ENCODE measurements at regions not wholly inside any gene's neighbourhood (a gene's known extent, or its start where the extent isn't known, plus 50 kb on each side); places are given as distances from the start of the nearest gene placed in this dataset.
"Not testable (repeated sequence)": the region's sequence is repeated elsewhere in the genome, so short reads cannot be mapped to it uniquely, and the experiment has no call there.

DNA sequence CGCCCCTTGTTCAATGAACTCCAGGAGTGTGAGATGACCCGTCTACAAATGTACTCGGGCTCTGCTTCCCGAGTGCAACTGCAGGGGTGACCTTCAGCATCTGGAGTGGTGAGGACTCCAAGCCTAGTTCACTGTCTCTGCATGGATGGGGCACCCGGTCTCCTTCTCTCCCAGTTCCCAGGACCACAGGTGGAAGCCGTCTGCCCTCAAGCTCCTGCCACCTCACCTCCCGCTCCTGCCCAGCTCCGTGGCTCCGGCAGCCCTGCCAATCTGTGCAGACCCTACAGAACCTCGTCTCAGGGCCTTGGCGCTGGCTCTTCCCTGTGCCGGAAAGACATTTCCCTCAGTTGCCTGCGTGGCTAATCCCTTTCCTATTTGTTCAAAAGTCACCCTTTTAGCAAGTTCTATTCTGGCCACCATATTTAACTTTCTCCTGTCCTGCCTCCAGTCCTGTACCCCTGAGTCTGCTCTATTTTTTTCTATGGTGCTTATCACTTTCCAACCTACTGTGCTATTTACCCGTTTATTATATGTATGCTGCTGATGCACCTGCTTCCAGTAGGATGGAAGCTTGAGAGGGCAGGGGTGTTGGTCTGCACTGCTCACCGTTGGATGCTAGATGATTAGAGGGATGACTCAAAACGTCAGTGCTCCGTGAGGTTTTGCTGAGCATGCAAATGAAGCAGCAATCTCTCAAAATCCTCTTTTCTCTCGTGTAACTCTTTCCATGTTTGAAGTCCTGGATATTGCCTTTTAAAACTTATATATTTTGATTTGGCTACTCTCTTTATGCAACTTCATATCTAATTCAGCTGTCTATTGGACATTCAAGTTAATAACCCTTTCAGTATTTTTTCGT, 641.4 kb downstream of the ACTR3B start:
- H3K36me3 Mint-ChIP-seq = no peaks in the 10 kb centered on the region
- no peaks in the 10 kb centered on the region for H3K4me1 Mint-ChIP-seq

DNA sequence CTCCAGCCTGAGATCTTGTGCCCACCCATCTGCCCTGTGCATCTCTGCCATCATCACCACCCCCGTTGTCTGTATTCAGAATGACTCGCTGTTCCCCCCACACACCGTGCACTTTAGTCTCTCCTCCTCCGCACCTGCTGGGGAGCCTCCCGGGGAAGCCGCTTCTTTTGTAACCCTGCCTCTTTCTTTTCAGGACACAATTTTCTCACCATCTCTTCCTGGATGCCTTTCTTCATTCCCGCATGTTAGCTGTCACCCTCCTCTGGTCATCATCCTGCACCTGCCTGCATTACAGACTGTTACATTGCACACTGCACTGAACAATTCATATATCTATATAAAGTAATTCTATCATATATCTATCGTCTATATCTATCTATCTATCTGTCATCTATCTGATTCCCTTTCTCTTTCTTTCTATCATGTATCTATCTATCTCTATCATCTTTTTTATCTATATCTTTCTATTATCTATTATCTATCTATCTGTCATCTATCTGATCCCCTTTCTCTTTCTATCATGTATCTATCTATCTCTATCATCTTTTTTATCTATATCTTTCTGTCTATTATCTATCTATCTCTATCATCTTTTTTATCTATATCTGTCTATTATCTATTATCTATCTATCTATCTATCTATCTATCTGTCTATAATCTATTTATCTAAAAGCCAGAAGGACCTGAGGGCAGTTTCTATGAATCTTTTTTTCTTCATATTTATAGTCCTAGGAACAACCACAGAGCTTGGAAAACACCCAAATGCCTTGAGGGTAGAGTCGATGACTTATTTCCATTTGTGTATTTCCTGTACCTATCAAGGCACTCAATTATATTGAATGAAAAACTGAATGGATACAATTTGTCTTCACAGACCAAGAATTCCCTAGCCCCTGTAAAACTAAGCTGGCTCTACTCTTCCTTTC, 642.5 kb downstream of the ACTR3B start:
- Mint-ChIP-seq H3K9me3 (ENCODE audit: low read depth) (peaks cover 7% of the 10 kb centered on the region), H3K4me1 (no peaks in the 10 kb centered on the region), H3K27me3 (no peaks in the 10 kb centered on the region), H3K36me3 (no peaks in the 10 kb centered on the region), H3K27ac (no peak overlapping the region), H3K4me3 (no peak overlapping the region)
- ATAC-seq (no peak), DNase-seq (no peak)
- CTCF ChIA-PET = no interaction called here

More for the DNA sequence above, 641.4 kb downstream of the ACTR3B start:
- DNase-seq = no peak
- CTCF ChIA-PET = no interaction called here
- Mint-ChIP-seq H3K27ac (no peak overlapping the region), H3K9me3 (ENCODE audit: low read depth) (peaks cover 7% of the 10 kb centered on the region), H3K27me3 (no peaks in the 10 kb centered on the region), H3K4me3 (no peak overlapping the region)
- ATAC-seq = no peak

DNA sequence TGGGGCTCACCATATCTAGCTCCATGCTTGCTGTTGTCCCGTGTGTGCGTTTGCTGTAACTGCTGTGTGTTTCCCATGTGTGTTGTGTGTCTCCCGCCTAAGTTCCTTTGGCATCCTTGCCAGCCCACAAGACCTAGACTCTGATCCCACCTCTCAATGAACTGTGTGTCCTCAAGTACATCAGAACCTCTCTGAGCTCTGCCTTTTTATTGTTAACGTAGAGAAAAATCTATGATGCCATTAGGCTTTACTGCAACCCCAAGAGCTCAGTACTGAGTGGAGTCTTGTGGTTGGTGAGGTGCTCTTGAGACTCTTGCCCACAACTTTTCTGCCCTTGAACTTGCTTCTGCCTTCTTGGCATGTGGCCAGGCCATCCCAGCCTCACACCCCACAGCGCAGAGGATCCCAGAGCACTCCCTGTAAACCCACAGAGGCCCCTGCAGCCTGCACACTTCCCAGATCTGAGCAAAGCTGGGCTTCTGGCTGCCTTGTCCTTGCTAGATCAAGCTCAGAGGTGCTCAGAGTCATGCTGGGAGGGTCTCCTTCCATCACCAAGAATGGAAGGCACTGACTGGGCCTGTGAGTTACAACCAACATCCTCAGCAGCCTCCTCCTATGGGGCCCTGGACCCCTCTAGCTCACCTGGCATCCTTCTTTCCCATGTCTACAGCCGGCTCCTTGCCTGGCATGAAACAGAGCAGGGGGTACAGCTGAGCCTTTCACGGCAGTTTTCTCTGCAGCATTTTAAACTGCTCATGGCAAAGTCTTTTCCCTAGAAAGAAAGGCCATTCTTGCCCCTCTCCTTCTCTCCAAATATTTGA, 643.4 kb downstream of the ACTR3B start:
- no peaks in the 10 kb centered on the region for H3K4me1 Mint-ChIP-seq
- H3K27ac Mint-ChIP-seq = no peak overlapping the region
- H3K9me3 Mint-ChIP-seq (ENCODE audit: low read depth) = peaks cover 7% of the 10 kb centered on the region
- CTCF ChIA-PET = no interaction called here
- H3K27me3 Mint-ChIP-seq = no peaks in the 10 kb centered on the region
- H3K36me3 Mint-ChIP-seq = no peaks in the 10 kb centered on the region
- ATAC-seq (no peak), DNase-seq (no peak)
- H3K4me3 Mint-ChIP-seq = no peak overlapping the region

DNA sequence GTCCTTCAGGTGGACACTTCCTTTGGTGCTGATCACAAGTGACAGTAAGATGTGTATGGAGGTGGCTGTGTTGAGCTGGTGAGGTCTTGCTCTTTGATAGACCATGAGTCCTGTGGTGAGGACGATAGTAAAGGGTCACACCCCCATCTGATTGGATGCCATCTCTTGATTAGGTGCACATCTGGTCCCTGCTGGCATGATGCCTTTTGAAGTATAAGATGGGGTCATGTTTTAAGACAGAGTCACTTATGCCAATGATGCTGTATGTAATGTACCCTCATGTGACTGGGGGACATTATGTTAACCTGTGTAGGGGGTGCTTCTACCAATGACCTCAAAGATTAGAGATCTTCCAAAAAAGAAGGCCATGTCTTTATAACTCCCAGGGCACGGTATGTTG, 644.6 kb downstream of the ACTR3B start:
- H3K27me3 Mint-ChIP-seq = no peaks in the 10 kb centered on the region
- H3K27ac Mint-ChIP-seq = no peak overlapping the region
- CTCF ChIA-PET = no interaction called here
- DNase-seq = no peak
- ATAC-seq = no peak
- H3K4me3 Mint-ChIP-seq = no peak overlapping the region
- H3K9me3 Mint-ChIP-seq (ENCODE audit: low read depth) = peaks cover 5% of the 10 kb centered on the region
- no peaks in the 10 kb centered on the region for H3K36me3 Mint-ChIP-seq
- no peaks in the 10 kb centered on the region for H3K4me1 Mint-ChIP-seq

DNA sequence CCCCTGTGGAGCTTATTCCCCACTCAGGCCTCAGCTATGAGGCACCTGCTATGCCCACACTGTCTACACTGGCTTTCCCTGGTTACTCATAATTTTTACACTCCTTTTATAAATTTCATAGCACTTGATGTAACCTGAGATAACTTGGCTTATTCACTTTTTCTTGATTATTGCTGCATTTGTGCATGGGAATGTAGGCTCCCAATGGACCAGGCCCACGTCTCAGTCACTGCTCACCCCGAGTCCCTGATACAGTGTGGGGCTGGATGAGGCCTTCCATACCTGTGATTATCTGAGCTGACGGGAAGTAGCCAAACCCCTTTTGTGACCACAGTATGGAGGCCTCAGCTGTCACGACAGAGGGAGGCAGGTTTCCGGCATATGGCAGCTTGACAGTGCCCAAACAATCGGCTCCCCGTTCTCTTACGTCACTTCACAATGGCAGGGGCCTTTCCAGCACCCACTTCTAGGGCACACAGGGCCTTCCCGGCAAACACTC, 645.3 kb downstream of the ACTR3B start:
- CTCF ChIA-PET = no interaction called here
- Mint-ChIP-seq H3K9me3 (ENCODE audit: low read depth) (peaks cover 5% of the 10 kb centered on the region), H3K27ac (no peak overlapping the region), H3K36me3 (no peaks in the 10 kb centered on the region), H3K4me1 (no peaks in the 10 kb centered on the region), H3K27me3 (no peaks in the 10 kb centered on the region), H3K4me3 (no peak overlapping the region)
- ATAC-seq = no peak
- DNase-seq = no peak

DNA sequence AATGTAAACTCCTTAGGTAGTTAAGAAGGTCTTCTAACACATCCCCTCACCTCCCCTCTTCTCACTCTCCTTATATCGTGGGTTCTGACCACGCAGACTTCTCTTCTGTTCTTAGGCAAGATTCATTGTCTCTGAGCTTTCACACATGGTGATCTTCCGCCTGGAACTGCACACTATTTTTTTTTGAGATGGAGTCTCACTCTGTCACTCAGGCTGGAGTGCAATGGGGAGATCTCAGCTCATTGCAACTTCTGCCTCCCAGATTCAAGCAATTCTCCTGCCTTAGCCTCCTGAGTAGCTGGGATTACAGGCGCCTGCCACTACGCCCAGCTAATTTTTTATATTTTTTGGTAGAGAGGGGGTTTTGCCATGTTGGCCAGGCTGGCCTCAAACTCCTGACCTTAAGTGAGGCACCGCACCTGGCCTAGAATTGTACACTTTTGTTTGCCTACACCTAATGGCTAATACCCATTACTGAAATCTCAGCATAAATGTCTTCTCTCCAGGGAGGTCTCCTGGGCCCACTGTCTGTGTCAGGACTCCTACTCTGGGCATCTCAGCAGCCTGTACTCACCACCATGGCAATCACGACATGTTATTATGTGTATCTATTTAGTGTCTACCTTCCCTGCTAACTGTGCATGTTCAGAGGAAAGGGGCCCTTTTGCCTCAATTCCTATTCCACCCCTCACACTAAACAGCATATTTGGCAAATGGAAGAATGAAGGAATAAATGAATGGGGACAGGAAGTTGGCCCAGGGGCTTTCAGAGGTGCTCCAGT, 646.3 kb upstream of the DPP6 start:
- Mint-ChIP-seq H3K4me1 (no peaks in the 10 kb centered on the region), H3K4me3 (no peak overlapping the region), H3K27ac (no peak overlapping the region), H3K27me3 (no peaks in the 10 kb centered on the region), H3K36me3 (no peaks in the 10 kb centered on the region), H3K9me3 (ENCODE audit: low read depth) (peaks cover 5% of the 10 kb centered on the region)
- CTCF ChIA-PET = no interaction called here
- DNase-seq (no peak), ATAC-seq (no peak)

DNA sequence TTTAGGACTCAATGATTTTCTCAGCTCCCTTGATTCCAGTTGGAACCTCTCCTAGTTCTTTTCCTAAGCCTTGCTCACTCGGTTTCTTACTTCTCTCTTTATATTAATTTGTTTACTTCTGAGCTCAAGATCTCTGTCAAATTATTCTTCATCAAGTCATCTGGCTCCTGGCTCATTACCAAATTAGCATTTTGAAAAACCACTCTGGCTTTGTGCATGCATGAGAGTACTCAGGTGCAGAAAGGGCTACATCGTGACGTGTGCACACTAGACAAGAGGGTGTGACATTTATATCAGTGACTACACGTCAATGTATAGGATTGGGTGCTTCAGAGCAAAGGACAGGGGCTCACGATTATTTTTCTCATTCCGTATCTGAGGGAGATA, 645.7 kb upstream of the DPP6 start:
- Mint-ChIP-seq H3K36me3 (no peaks in the 10 kb centered on the region), H3K4me3 (no peak overlapping the region), H3K9me3 (ENCODE audit: low read depth) (peaks cover 8% of the 10 kb centered on the region), H3K4me1 (no peaks in the 10 kb centered on the region), H3K27ac (no peak overlapping the region), H3K27me3 (no peaks in the 10 kb centered on the region)
- CTCF ChIA-PET = no interaction called here
- ATAC-seq (no peak), DNase-seq (no peak)

DNA sequence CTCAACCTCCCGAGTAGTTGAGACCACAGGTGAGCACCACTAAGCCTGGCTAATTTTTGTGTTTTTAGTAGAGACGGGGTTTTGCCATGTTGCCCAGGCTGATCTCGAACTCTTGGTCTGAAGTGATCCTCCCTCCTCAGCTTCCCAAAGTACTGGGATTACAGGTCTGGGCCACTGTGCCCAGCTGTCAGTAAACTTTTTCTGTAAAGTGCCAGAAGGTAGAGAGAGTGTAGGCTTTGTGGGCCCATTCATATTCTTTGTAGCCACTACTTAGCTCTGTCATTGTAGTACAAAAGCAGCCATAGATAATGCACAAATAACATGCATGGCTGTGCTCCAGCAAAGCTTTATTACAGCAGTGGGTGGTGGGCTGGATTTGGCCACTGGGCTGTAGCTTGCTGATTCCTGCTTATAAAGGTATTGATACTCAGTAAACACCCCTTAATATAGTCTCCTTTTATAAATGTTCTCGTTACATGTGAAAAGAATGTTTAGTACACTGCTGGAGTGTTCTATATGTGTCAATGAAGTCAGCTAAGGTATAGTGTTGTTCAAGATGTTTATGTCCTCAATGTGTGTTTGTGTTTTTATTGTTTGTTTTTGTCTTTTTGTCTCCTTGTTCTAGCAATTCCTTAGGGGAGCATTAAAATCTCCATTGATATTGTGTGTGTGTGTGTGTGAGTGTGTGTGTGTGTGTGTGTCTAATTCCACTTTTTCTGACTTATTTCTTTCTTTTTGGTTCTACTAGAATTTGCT, 644.7 kb upstream of the DPP6 start:
- Mint-ChIP-seq H3K9me3 (ENCODE audit: low read depth) (peaks cover 8% of the 10 kb centered on the region), H3K4me3 (no peak overlapping the region), H3K36me3 (no peaks in the 10 kb centered on the region), H3K4me1 (no peaks in the 10 kb centered on the region), H3K27me3 (no peaks in the 10 kb centered on the region), H3K27ac (no peak overlapping the region)
- DNase-seq (no peak), ATAC-seq (no peak)
- CTCF ChIA-PET = no interaction called here

DNA sequence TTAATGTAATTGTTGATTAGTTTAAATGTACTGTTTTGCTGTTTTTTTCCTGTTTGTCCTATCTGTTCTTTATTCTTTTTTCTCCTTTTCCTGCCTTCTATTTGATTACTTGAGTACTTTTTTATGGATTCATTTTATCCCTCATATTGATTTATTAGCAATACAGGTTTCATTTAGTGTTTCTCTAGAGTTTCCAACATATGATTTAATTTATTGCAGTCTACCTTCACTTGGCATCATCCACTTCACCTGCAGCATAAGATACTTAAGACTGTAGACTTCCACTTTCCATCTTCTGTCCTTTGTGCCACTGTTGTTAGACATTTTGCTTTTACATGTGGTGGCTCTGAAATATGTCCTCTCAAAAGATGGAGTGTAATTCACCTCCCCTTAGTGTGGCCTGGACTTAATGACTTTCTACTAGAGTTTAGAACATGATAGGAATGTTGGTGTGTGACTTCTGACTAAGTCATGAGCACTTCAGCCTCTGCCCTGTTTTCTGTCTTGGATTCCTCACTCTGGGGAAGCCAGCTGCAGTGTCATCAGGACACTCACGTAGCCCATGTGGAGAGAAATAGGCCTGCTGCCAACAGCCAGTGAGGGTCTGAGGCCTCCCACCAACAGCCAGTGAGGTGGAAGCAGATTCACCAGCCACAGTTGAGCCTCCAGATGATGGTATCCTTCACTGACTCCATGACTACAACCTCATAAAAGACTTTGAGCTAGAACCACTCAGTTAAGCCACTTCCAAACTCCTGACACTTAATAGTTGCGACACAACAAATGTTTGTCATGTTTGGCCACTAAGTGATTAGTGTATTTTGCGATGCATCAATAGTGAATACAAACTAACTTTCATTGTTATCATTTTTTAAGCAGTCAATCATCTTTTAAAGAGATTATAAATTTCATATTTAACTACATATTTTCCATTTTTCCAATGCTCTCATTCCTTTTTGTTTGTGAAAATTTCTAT, 643.5 kb upstream of the DPP6 start:
- no peak for ATAC-seq
- CTCF ChIA-PET = no interaction called here
- Mint-ChIP-seq H3K4me1 (no peaks in the 10 kb centered on the region), H3K36me3 (peaks cover 3% of the 10 kb centered on the region), H3K9me3 (ENCODE audit: low read depth) (peaks cover 14% of the 10 kb centered on the region), H3K27ac (no peak overlapping the region), H3K27me3 (no peaks in the 10 kb centered on the region), H3K4me3 (no peak overlapping the region)
- no peak for DNase-seq

DNA sequence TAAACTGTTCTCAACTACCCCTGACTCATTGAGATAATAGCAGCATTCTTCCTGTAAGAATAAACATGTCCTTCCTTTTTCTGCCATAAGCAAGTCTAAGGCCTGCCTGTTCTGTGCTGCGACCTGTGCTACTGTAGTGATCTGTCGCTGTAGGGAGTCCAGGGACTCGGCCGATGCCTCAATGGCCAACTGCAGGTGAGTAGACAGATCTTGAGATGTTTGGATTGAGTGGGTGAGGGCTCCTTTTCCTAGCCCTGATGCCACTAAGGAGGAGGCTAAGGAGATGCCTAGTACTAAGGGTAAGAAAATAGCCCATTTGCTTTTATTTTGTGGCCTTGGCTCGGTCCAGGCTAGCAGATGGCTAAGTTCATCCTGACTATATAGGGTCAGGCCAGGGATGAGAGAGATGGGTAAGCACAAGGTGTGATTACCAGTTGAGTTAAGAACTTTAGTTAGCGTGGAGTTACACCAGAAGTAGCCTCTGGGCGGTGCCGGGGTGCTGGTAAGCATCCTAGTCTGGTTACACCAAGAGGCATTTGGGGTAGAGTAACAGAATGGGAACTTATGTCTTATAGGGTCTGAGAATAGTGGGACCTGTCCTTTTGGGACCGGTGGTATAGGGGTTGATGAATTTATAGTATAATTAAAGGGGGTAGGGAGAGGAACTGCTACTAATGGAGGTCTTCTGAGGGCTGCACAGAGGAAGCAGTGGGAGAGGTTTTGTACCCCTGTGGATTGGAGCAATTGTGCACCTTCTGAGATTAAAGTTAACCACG, 642.4 kb upstream of the DPP6 start:
- peaks cover 14% of the 10 kb centered on the region for H3K9me3 Mint-ChIP-seq (ENCODE audit: low read depth)
- H3K4me1 Mint-ChIP-seq, CTCF ChIA-PET, H3K36me3 Mint-ChIP-seq, H3K27ac Mint-ChIP-seq, ATAC-seq, DNase-seq, H3K4me3 Mint-ChIP-seq, H3K27me3 Mint-ChIP-seq: not testable (repeated sequence)

All from activated CD8-positive, alpha-beta memory T cell treated with anti-CD3 and anti-CD28 coated beads, Interleukin-2, amount 10 ng/mL, durations not matched to agents 7 days and 5 days (primary cell).